ENCODE measurements at regions not wholly inside any gene's neighbourhood (a gene's known extent, or its start where the extent isn't known, plus 50 kb on each side); places are given as distances from the start of the nearest gene placed in this dataset.

DNA sequence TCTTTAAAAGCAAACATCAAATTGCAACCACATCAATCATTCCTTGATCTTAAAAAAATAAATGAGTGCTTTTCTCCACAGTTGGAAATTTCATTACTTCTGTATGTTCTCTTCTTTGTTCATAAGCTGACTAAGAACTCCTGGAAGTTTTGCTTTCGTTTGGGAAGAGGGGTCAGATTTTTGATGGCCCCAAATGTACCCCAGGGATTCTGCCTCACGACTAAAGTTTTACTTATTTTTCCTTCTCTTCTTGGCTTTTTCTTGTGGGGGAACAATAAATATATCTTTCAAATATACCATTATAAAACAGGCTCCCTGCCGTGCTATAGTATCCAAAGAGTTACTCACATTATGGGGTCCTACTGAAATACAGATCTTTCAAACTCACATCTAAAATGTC, 215.0 kb upstream of the CDIN1 start:
- TF ChIP-seq POLR2AphosphoS5 (IDR thresholded peaks at IDR 0.05; ENCODE audit: low read depth, low read length), result no peak
- TF ChIP-seq, protein P1, sequence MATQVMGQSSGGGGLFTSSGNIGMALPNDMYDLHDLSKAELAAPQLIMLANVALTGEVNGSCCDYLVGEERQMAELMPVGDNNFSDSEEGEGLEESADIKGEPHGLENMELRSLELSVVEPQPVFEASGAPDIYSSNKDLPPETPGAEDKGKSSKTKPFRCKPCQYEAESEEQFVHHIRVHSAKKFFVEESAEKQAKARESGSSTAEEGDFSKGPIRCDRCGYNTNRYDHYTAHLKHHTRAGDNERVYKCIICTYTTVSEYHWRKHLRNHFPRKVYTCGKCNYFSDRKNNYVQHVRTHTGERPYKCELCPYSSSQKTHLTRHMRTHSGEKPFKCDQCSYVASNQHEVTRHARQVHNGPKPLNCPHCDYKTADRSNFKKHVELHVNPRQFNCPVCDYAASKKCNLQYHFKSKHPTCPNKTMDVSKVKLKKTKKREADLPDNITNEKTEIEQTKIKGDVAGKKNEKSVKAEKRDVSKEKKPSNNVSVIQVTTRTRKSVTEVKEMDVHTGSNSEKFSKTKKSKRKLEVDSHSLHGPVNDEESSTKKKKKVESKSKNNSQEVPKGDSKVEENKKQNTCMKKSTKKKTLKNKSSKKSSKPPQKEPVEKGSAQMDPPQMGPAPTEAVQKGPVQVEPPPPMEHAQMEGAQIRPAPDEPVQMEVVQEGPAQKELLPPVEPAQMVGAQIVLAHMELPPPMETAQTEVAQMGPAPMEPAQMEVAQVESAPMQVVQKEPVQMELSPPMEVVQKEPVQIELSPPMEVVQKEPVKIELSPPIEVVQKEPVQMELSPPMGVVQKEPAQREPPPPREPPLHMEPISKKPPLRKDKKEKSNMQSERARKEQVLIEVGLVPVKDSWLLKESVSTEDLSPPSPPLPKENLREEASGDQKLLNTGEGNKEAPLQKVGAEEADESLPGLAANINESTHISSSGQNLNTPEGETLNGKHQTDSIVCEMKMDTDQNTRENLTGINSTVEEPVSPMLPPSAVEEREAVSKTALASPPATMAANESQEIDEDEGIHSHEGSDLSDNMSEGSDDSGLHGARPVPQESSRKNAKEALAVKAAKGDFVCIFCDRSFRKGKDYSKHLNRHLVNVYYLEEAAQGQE (IDR thresholded peaks at IDR 0.05; ENCODE audit: insufficient read depth in 1 of 2, low read depth in 2 of 2, low read length in 1 of 2), result no peak

Data from Panc1 (cell line).